ENCODE measurements at regions not wholly inside any gene's neighbourhood (a gene's known extent, or its start where the extent isn't known, plus 50 kb on each side); places are given as distances from the start of the nearest gene placed in this dataset.

DNA sequence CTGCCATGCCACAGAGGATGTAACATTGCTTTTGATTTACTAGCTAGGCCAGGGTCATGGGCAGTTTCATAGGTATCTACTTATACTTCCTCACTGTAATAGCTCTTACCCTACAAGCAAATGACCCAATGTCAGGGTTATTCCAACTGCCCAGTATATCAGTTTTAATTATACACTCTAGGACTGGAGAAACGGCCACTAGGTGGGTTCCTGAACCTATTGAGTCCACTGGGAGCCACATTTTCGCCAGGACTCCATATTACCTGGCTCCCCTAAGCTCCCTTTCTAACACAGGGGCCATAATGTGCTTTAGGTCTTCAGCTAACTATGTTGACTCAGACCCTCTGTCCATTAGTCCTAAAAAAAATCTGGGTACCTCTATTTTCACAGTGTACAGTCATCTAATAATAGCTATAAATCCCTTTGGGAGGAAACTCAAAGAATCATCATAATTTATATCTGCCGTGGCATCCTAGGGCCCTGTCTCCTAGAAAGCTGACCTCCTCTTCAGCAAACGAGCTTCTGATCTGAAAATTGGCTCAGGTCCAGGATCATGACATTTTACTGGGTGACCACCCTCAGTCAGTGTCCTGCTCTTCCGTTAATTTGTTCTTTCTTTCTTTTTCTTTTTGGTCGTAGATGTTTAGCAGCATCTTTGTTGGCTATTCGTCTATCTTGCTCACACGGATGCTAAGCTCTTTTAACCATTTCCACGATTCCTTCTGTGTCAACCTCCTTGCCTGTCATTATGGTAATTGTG is 244.3 kb downstream of the FAM76B start:
- DNase-seq: no peak

DNA sequence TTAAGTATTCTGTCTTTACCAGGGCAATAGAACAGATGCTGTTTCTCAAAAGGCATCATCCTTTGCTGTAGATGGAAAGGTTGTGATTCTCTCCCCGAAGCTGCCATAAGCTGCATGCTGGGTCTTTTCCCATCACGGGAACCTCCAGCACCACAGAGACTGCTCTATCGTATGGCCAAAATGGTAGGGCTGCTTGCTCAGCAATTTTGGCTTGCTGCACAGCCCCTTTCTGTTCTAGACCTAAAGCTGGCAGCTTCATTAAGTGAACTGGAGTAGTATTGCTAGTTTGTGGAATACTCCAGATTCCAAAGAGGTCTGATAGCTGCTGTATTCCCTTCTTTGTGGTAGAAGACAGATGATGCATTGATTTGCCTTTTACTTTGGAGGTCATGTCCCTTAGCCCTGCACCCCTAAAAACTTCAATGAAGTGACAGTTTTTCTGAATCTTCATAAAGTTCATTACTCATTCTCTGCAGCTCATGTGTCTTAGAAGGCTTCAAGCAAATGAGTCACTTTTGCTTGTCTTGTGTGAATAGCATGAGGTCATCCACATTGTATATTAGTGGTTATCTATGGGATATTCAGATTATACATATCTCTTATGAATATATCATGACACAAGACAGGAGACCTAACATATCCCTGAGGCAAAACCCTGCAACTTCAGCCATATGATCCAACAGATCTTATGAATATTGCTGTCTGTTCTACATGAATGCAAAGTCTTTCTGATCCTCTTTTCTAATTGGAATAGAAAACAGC is 245.3 kb downstream of the FAM76B start:
- DNase-seq: no peak

DNA sequence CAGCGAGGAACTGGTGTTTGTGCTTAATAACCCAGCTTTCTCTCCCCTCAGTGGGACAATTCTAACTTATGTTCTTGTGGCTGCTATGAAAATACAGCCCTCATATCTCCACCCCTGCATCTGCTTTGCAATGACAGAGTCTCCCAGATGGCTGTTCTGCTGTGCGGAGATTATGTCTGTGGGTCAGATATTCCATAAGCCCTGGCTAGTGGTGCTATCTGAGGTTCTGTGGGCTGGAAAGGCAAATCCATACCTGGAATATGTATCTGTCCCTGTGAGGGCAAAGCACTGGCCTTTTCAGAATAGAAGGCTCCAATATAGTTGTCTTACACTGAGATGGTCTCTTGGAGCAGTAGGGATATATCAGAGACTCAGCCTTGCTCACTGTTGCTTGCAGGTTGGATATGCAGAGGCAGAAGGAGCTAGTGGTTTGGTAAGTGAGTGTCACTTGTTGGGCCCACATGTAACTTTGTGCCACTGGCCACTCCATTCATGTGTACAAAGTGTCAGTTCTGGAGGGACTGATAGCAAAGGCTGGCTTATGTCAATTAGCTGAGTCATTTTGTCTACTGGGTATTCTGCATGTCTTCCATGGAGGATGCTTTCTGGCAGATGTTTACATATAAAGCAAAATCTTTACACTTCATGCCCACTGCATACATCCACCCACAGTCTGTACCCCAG is 246.6 kb downstream of the FAM76B start:
- DNase-seq: no peak

DNA sequence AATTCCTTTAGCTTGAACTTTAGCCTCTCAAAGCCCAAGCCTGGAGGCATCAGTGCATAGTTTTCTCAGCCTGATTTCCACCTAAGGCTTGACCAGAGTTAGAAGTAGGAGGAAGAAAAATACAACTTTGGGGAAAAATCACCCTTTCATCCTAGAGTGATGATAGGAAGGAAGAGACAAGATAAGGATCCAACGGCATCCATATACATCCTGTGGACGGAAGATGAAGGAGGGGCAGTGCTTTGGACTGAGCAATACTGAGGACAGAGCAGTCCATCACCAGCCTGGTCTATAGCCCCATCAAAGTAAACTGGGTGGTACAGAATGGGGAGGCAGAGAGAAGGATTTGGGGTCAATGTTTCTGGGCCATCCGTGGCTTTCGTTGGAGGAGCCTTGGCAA is 247.9 kb downstream of the FAM76B start:
- no peak for DNase-seq

DNA sequence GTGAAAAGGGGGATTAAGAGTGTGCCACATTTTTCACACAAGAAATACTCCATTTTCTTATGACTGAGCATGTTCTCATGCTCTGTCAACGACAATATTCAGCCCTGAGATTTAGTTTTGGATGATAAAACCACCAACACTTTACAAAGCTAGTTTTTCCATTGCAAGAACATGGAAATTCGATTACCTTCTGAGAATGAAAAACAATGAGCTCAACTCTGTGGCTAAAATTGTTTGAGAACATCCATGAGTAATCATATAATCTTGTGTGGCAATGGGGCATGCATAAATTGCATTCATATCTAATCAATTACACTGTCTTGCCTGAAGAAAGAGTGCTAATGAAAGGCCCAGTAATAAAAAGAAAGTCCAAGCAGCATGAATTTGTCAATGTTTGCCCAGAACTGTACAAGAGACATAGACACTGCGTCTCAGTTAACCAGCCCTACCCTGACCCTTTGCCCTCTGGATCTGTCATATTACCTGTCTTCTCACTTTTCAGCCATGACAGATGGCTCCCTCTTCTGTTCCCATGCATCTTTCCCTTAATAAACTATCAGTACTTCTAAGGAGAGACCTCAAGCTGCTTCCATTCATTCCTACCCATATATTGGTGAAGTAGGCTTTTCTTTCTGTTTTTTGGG is 253.4 kb downstream of the FAM76B start:
- DNase-seq: no peak

DNA sequence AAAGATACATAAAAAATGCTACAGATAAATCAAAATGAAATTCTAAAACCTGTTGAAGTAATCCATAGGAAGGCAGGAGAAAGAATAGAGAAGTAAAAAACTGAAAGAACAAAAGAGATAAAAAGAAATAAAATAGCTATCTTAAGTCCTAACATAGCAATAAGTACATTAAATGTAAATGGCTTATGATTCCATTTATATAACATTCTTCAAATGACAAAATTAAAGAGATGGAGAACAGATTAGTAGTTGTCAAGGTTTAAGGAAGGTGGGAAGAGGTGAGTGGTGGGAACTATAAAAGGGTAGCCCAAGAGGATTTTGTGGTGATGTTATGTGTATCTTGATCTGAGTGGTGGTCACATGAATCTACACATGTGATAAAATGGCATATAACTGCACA is 254.8 kb downstream of the FAM76B start:
- no peak for DNase-seq

DNA sequence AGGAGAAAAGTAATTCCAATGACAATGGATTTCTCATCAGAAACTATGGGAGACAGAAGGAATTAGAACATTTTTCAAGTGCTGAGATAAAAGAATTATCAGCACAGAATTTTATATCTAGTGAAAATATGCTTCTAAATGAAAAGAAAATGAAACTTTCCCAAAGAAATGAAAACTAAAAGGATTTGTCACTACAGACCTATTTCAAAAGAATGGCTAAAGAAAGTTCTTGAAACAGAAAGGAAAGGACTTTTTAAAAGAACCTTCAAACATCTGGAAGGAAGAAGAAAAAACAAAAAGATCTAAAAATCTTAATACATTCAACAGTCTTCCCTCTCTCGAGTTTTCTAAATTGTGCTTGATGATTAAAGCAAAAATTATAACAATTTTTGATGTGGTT is 255.4 kb downstream of the FAM76B start:
- DNase-seq: no peak

DNA sequence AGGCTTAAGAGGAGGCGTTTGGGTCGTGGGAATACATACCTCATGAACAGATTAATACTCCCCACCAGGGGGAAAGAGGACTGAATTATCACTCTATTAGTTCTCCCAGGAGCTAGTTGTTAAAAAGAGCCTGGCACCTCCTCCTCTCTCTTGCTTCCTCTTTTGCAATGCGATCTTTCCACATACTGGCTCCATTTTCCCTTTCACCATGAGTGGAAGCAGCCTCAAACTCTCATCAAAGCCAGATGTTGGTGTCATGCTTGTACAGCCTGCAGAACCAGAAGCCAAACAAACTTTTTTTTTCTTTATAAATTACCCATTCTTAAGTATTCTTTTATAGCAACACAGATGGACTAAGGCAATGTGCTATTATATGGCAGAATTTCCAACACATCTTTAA is 258.5 kb downstream of the FAM76B start:
- no peak for DNase-seq

DNA sequence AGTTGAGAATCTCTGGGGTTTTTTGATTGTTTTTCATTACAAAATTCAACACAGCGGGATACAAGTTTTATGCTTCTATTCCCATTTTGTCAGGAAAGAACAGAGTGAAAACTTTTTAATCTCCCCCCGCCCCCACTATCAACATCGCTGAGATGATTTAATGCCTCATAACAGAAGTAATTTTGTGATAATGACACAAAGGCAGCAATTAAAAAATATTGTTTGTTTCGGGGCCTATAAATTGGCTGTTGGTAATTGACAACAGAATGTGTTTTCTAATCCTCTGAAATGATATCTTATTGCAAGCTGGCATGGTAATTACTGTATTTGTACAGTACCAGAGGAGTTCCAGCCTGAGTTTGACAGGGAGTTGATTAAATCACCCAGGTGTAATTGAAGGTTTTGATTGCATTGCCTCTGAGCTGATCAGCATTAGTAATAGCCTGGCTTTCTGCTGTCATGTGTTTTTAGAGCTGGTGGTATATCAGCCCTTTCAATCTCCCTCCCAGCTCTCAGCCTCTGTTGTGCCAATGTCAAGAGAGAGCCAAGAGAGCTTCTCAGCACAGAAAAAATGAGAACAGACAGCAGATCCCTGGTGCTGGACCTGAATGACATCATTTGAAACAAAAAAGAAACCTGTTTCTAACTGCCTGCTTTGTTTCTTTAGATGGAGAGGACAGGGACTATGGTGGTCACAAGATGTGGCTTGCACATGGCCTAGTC is 265.1 kb downstream of the FAM76B start:
- DNase-seq: no peak

DNA sequence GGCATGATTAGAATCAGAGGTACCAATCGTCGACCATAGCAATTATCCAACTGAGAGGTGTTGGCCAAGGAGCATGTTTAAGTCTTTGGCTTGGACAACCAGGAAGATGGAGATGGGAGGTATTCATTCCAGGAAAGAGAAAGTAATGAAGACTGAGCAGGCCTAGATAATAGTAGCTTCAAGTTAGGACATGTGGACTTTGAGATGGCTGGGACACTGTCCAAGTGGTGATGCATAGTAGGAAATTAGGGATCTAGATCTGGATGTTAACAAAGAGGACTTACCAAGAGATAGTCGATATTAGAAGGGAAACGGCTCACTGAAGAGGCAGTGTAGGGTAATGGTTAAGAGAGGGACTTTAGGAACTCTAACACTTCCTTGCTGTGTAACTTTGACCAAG is 266.7 kb downstream of the FAM76B start:
- DNase-seq: no peak

DNA sequence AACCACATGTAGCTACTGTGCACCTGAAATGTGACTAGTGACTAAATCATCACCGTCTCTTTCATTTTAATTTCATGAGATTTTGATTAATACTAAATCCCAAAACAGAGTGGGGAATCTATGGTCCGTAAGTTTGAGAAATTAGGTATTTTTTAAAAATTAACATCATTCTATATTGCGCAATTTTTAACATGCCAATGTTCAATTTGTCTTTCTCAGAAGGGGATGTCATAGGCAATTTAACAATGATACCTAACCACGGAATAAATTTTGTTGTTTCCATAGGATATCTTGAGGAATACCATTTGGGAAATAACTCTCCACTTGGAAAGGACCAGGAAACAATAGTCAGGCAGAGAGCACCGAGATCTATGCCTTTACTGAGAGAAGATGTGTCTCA is 267.7 kb downstream of the FAM76B start:
- DNase-seq: no peak

DNA sequence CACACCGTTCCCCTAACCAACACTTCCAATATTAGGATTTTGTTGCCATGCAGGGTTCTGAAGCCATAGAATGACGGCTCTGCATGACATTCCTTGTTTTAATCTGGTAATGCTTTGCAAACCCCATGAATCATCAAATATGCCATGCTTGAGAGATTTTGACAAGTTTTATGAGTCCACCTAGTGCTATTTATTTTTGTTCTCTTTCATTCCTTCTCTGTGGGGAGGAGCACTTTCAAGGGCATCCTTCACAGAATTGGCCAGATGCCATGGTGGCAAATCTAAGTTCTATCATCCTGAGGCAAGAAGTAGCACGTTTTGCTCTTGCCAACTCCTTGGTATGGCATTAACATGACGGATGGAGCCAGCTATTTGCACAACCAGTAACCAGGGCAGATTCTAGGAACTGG is 268.4 kb downstream of the FAM76B start:
- no peak for DNase-seq

DNA sequence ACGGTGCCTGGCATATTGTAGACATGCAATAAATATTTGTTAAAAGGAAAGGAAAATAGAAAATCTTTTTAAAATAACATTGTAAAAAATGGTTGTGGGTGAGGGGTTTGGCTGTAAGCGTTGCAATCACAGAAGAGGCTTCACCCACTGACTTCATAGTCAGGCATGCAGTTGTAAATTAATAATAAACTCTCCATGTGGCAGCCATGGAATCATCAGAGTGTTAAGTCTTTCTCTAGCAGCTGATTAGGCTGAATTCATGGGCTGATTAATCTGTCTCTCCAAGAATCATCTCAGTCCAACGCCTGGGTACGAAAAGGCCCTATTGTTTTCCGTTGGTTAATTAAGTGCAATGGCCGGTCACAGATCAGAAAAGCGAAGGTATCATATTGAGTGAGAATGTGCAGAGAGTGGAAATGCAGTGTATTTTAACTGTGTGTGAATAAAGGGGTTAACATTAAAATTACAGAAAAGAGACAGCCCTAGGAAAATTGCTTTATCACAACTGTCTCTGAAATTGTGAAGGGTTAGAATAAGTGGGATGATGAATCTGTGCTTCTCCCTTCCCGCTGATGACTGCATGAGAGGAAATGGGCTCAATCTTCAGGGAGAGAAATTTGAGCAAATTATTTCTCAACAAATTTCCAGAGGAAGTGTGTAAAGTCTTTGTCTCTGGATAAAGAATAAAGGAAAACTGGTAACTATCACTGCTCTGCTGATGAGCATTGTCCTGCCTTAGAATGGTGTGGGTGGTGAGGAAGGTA is 269.0 kb downstream of the FAM76B start:
- no peak for DNase-seq

DNA sequence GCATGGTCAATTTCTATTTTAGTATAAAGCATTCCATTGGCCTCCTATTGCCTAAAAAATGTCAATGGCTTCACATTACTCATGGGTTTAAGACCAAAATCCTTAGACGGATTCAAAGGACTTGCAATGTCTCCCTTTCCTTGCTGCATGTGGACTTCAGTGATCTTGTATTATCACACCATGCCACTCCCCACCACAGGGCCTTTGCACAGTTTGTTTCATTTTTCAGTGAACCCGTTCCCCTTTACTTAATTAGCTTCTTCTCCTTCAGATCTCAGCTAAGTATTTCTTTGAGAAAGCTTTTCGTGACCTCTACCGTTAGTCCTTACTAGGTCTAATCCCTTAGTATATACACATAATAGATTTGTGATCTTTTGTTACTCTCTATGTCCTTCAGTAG is 269.7 kb downstream of the FAM76B start:
- DNase-seq: no peak

DNA sequence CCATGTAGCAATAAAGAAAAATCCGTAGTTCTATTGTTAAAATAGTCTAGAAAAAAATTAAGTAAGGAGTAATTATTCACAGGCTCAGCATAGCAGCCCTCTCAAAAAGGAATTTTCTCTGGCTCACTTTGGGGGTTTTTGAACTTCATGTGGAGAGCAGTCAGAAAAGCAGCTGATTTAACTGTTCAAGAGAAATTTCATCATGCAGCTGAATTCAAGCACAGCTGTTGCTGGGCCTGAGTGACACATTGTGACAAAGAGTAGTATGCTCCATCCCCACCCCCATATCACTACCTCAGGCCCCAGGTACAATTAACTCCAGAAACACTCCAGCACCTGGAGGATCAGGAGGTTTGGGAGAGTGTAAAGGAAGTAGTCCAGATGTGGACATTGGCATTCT is 272.1 kb downstream of the FAM76B start:
- DNase-seq: no peak

DNA sequence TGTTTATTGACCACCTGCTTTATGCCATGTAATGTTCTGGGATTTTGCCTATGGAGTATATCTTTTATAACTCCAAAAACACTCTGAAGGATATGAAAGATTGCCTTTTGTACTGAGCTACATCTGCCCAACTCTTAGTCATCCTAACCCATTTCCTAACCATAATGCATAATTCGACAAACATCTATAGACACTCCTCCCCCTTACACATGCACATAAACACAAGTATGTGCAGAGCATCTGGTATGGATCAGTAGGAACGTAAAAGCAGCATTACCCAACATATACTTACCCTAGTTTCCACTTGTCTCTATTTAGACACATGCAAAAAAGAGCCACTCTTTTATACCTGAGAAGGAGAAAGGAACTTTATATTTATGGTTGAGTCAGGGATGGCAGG is 272.8 kb downstream of the FAM76B start:
- DNase-seq: no peak

DNA sequence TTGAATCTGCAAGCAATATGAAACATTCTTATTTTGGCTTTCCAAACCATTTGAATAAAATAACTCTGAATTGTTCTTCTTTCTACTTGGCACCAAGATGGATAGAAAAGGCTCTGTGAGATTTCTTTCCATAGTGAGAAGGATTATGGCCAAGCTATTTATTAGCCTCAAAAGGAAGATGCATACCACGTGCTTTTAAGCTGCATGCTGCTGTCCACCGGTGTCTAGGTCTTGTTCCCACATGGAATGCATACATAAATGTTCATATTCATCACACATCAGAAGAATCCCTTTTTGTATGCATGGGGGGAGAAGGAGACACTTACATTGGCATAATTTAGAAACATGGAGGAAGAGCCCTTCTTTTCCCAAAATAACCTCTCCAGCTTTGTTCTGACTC is 273.4 kb downstream of the FAM76B start:
- DNase-seq: no peak

DNA sequence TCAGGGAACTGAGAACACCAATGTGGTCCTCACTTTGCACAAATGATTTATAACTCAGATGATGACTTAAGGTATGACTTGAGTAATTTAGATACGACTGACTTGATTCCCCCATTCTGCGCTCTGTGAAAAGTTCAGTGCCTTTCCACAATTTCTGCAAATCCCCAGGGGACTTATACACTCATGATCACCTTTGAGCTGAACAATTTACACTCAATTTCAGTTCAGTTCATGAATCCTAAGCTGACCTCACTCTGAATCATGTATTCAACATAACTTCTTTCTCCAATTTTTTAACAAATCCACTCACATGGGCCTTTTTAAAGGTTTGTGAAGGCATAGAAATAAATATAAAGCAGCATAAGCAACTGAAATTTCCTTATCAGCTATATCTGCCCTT is 274.2 kb downstream of the FAM76B start:
- no peak for DNase-seq

DNA sequence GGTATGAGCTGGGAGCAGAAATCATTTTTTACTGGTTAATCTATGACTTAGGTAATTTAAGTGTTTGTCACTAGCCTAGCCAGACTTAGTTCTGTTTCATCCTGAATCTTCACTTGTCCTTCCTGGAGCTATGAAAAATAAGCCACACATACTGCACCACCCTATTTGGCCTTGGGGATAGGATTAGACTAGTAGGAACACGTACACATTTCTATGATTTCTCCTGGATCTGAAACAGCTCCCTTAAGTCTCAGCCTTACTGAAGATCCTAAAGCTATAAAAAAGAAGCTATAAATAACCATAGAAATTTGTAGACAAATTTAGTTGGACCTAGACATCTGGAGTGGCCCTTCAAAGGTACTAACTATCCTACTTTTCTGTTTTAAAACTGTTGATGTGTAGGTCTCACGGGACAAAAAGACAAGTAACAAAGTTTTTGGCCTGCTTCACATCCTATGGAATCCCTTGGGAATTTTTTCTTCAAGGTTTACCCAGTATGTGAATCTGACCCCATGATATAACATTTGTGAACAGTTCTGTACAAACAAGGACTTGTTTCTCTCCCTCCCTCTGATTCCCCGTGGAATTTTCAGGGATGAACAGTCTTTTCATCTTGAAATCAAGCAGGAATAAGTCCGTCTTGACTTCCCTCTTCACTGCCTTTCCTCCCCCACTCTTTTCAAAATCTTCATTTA is 275.0 kb downstream of the FAM76B start:
- DNase-seq: no peak

DNA sequence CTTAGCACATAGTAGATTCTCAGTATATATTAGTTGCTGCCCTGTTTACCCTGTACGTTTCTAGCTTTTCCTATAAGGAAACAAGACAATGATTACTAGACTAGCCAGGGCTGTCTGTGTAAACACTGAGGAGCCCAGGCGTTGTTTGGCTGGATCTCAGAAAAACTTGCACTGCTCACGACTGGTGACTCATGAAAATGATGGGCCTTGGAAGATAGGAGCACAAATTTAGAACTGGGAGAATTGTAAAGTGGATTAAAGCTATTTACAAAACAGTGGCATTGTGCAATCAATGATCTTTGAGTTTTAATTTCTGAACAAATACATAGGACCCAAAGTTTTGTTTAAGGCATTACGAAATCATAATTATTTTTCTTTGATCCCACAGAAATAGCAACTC is 276.9 kb downstream of the FAM76B start:
- no peak for DNase-seq

DNA sequence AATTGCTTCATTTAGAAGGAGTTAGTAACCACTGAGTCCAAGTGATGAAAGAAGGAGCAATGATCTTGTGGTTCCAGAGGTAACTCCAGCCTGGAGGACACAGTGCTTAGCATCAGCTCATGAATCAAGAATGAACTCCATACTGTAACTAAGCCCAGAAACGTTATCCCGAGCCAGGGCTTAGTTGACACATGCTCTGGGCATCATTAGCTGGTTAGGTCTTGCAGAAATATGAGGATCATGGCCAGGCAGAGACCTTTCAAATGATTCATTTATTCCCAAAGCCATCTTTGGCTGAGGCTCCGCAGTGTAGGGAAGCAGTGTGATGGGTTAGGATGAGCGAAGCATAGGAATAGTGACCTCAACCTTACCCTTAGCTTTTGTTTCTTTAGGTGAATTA is 277.4 kb downstream of the FAM76B start:
- no peak for DNase-seq

All from activated T-cell treated with anti-CD3 and anti-CD28 coated beads, Interleukin-2, amount 50 U/mL, for 48 hours (primary cell).